PC-9 (cell line): ENCODE measurements at regions not wholly inside any gene's neighbourhood (a gene's known extent, or its start where the extent isn't known, plus 50 kb on each side); places are given as distances from the start of the nearest gene placed in this dataset.

Source experiments
- CTCF ChIP-seq: fragments of 200-600 bp; sonication (generic); conservative IDR thresholded peaks from 2 replicates; pipeline ENCODE4 v1.6.1; 2017; ENCODE audit warnings: mixed run types, antibody characterized with exemption, mild to moderate bottlenecking, moderate library complexity
- EZH2 ChIP-seq: fragments of 200-600 bp; sonication (generic); IDR thresholded peaks from 2 replicates; pipeline ENCODE4 v1.8.0; 2017; ENCODE audit warnings: antibody characterized with exemption, low read depth

DNA sequence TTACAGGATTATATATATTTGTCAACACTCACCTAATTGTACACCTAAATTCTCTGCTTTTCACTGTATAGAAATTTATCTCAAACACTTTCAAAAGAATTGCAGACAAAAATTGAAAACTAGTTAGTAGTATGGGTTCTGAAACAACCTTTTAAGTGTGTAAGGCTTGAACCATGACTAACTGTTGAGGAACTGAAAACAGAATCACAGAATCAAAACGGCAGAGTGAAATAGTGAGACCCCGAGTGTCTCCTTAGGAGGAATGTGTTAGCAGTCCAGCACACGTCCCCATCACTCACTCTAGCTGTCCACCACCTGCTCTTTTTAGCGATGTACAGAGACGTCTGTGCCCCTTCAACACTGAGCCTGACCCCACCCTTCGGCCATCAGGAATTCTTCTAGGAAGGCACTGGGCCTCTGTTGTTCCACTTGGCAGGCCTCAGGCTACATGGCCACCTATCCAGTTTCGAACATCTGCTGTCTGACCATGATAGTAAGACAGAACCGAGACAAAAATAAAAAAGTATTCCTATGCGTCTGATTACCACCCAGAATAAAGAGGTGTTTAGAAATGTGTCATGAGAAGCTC is 227.4 kb downstream of the C6orf118 start:
- TF ChIP-seq CTCF (no peak), EZH2 (no peak)
